A549 (cell line): ENCODE measurements at regions not wholly inside any gene's neighbourhood (a gene's known extent, or its start where the extent isn't known, plus 50 kb on each side); places are given as distances from the start of the nearest gene placed in this dataset.

ENCODE experiments used
- EP300 ChIP-seq, 2 experiments: fragments of >200 bp; sonication (Bioruptor Twin); formaldehyde crosslinking; IDR thresholded peaks; 2 replicates in 1 of 2; 3 replicates in 1 of 2; pipeline ENCODE4 v1.6.1; 2016 to 2017
- RAD21 ChIP-seq, 2 experiments: fragments of >200 bp in 1 of 2; sonication (Bioruptor Twin) in 1 of 2; formaldehyde crosslinking in 1 of 2; IDR thresholded peaks in 1 of 2; conservative IDR thresholded peaks in 1 of 2; 2 replicates in 1 of 2; 3 replicates in 1 of 2; pipeline ENCODE4 v1.6.1; 2012 to 2018; ENCODE audit warnings: inconsistent platforms in 1 of 2
- RCOR1 ChIP-seq: fragments of 150-350 bp; IDR thresholded peaks from 2 replicates; pipeline ENCODE4 v1.6.1; 2014; ENCODE audit warnings: antibody characterized with exemption, low read length, low read depth
- TF ChIP-seq, protein P1 (sequence below): fragments of >200 bp; sonication (Bioruptor Twin); formaldehyde crosslinking; IDR thresholded peaks from 3 replicates; pipeline ENCODE4 v1.5.1; 2016
- TF ChIP-seq, protein P2 (sequence below): fragments of 250-450 bp; sonication (Bioruptor Pico); IDR thresholded peaks from 2 replicates; pipeline ENCODE4 v1.5.0; 2020; ENCODE audit warnings: low read depth, mild to moderate bottlenecking, moderate library complexity
- TF ChIP-seq, protein P3 (sequence below): fragments of 200-600 bp; sonication (generic); IDR thresholded peaks from 2 replicates; pipeline ENCODE4 v1.6.1; 2016; ENCODE audit warnings: antibody characterized with exemption, mild to moderate bottlenecking, moderate library complexity

DNA sequence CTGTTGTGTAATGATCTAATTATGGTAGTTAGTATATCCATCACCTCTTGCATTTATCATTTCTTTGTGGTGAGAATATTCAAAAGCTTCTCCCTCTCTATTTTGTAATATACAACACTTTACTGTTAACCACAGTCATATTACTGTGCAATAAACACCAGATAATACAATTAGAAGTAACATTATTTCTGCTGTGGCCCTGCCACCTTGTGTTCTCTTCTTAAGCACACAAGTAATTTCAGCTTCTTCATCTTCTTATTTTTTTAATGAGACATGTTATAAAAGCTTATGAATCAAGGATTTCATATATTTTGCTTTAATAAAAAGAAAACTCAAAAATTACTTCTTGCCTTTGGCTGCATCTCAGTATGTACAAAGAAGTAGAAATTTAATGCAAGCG lies 675.2 kb upstream of the INTU start:
- TF ChIP-seq, protein P1, sequence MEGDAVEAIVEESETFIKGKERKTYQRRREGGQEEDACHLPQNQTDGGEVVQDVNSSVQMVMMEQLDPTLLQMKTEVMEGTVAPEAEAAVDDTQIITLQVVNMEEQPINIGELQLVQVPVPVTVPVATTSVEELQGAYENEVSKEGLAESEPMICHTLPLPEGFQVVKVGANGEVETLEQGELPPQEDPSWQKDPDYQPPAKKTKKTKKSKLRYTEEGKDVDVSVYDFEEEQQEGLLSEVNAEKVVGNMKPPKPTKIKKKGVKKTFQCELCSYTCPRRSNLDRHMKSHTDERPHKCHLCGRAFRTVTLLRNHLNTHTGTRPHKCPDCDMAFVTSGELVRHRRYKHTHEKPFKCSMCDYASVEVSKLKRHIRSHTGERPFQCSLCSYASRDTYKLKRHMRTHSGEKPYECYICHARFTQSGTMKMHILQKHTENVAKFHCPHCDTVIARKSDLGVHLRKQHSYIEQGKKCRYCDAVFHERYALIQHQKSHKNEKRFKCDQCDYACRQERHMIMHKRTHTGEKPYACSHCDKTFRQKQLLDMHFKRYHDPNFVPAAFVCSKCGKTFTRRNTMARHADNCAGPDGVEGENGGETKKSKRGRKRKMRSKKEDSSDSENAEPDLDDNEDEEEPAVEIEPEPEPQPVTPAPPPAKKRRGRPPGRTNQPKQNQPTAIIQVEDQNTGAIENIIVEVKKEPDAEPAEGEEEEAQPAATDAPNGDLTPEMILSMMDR, result no peak
- TF ChIP-seq EP300 (IDR thresholded peaks at IDR 0.05), result no peak
- no peak; a peak in 1 of 5 replicates for TF ChIP-seq RAD21 (conservative IDR thresholded peaks at IDR 0.05 in 1 of 2, IDR thresholded peaks at IDR 0.05 in 1 of 2)
- TF ChIP-seq, protein P2, sequence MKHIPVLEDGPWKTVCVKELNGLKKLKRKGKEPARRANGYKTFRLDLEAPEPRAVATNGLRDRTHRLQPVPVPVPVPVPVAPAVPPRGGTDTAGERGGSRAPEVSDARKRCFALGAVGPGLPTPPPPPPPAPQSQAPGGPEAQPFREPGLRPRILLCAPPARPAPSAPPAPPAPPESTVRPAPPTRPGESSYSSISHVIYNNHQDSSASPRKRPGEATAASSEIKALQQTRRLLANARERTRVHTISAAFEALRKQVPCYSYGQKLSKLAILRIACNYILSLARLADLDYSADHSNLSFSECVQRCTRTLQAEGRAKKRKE (CRISPR knock-in tag), result no peak
- no peak for TF ChIP-seq RCOR1
- TF ChIP-seq, protein P3, sequence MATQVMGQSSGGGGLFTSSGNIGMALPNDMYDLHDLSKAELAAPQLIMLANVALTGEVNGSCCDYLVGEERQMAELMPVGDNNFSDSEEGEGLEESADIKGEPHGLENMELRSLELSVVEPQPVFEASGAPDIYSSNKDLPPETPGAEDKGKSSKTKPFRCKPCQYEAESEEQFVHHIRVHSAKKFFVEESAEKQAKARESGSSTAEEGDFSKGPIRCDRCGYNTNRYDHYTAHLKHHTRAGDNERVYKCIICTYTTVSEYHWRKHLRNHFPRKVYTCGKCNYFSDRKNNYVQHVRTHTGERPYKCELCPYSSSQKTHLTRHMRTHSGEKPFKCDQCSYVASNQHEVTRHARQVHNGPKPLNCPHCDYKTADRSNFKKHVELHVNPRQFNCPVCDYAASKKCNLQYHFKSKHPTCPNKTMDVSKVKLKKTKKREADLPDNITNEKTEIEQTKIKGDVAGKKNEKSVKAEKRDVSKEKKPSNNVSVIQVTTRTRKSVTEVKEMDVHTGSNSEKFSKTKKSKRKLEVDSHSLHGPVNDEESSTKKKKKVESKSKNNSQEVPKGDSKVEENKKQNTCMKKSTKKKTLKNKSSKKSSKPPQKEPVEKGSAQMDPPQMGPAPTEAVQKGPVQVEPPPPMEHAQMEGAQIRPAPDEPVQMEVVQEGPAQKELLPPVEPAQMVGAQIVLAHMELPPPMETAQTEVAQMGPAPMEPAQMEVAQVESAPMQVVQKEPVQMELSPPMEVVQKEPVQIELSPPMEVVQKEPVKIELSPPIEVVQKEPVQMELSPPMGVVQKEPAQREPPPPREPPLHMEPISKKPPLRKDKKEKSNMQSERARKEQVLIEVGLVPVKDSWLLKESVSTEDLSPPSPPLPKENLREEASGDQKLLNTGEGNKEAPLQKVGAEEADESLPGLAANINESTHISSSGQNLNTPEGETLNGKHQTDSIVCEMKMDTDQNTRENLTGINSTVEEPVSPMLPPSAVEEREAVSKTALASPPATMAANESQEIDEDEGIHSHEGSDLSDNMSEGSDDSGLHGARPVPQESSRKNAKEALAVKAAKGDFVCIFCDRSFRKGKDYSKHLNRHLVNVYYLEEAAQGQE, result no peak
